Bronchial epithelial cell (primary cell): ENCODE measurements at regions not wholly inside any gene's neighbourhood (a gene's known extent, or its start where the extent isn't known, plus 50 kb on each side); places are given as distances from the start of the nearest gene placed in this dataset.

Experiments
- DNase-seq: peaks from one replicate; pipeline ENCODE4 v3.0.0-alpha.2; 2010; ENCODE audit warnings: low read depth
- FAIRE-seq: peaks from 2 replicates; lab custom pipeline; 2011; peaks lifted over from hg19 to GRCh38; lab: Jason Lieb, UNC
- H3K27me3 ChIP-seq: 2 replicates; pipeline ENCODE4 v1.5.1; 2011; ENCODE audit warnings: low read length; ENCODE audit not compliant: control insufficient read depth, insufficient read depth
- H3K36me3 ChIP-seq: 2 replicates; pipeline ENCODE4 v1.5.1; 2011; ENCODE audit warnings: low read length; ENCODE audit not compliant: control insufficient read depth, insufficient read depth
- H3K4me3 ChIP-seq: 2 replicates; pipeline ENCODE4 v1.5.1; 2011; ENCODE audit warnings: mild to moderate bottlenecking, low read depth, low read length, control low read depth
- TF ChIP-seq, protein P1 (sequence below): IDR thresholded peaks from 2 replicates; pipeline ENCODE4 v1.5.1; 2011; ENCODE audit warnings: mild to moderate bottlenecking, moderate library complexity, low read length, control low read depth, inconsistent platforms; ENCODE audit not compliant: insufficient read depth, severe bottlenecking

DNA sequence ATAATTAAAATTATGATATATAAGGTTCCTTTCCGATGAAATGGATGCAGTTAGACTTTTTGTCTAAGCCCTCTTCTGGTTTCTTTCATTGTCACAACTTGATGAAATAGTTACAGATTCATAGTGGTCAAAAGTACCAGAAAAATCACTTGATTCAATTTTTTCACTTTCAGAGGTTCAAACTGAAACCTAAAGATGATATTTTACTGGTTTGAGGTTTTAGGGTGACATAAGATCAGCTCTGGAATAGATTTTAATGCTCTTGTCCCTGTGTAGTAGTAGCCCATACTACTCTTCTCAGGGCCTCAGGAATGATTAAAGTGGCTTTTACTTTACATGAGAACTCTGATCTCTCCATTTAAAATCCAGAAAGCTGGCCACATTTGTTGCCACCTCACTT, 479.1 kb upstream of the ZNF717 start:
- TF ChIP-seq, protein P1, sequence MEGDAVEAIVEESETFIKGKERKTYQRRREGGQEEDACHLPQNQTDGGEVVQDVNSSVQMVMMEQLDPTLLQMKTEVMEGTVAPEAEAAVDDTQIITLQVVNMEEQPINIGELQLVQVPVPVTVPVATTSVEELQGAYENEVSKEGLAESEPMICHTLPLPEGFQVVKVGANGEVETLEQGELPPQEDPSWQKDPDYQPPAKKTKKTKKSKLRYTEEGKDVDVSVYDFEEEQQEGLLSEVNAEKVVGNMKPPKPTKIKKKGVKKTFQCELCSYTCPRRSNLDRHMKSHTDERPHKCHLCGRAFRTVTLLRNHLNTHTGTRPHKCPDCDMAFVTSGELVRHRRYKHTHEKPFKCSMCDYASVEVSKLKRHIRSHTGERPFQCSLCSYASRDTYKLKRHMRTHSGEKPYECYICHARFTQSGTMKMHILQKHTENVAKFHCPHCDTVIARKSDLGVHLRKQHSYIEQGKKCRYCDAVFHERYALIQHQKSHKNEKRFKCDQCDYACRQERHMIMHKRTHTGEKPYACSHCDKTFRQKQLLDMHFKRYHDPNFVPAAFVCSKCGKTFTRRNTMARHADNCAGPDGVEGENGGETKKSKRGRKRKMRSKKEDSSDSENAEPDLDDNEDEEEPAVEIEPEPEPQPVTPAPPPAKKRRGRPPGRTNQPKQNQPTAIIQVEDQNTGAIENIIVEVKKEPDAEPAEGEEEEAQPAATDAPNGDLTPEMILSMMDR: no peak
- H3K36me3 ChIP-seq: no peaks in the 10 kb centered on the region
- FAIRE-seq (no peak), DNase-seq (no peak)
- no peaks in the 10 kb centered on the region for H3K27me3 ChIP-seq
- no peak overlapping the region for H3K4me3 ChIP-seq

DNA sequence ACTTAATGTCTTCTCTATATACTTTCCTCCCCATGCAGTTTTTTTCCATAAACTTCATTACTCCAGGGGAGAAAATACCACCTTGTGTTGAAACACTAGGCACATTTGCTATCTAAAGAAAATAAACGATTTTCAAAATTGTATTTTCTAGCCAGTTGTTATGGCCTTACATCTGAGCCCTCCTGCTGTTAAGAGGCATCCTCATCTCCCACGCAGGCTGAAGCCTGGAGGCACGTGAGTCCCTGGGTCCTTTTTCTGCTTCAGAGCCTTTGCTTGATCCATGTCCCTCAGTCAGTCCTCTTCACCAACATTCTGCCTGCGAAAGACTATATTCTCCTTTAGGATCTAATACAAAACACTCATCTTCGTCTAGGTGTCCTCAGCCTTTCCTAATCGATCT, 479.6 kb upstream of the ZNF717 start:
- no peak overlapping the region for H3K4me3 ChIP-seq
- H3K27me3 ChIP-seq: no peaks in the 10 kb centered on the region
- DNase-seq (no peak), FAIRE-seq (no peak)
- TF ChIP-seq, protein P1: no peak
- H3K36me3 ChIP-seq: no peaks in the 10 kb centered on the region

DNA sequence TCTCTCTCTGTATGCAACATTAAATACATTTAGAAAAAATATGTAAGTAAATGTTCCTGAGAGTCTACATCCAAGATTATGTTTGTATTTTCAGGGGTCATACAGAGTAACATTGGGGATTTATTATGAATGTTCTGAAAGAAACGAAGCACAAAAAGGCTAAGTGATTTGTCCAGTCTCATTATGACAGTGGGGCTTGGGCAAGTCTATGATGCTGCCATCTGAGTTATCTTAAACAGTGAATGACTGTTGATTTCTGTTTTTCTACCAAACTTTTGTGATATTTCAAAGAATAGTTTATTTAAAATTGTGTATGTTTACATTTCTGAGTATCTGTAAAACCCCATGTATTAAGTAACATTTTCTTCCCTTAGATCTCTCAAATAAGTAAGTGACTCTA, 481.2 kb upstream of the ZNF717 start:
- TF ChIP-seq, protein P1: no peak
- FAIRE-seq (no peak), DNase-seq (no peak)
- H3K27me3 ChIP-seq: no peaks in the 10 kb centered on the region
- no peaks in the 10 kb centered on the region for H3K36me3 ChIP-seq
- no peak overlapping the region for H3K4me3 ChIP-seq

DNA sequence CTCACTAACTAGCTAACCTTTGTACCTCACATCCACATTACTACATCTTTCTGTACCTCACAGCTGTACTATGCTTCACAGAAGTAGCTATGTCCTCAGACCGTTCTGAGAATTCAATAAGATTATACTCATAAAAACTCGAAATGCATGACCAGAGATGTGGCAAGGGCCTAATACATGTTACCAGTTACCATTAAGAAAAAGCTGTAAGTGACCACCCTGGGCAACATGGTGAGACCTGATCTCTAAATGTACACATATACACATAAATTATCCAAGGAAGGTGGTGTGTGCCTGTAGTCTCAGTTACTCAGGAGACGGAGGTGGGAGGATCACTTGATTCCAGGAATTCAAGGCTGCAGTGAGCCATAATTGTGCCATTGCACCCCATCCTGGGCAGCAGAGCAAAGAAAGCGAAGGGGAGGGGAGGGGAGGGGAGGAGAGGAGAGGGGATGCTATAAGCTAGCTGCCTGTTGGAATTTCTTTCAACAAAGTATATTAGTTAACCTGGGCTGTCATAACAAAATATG, 482.6 kb upstream of the ZNF717 start:
- H3K36me3 ChIP-seq: no peaks in the 10 kb centered on the region
- no peaks in the 10 kb centered on the region for H3K27me3 ChIP-seq
- no peak for DNase-seq
- no peak overlapping the region for H3K4me3 ChIP-seq
- no peak for FAIRE-seq
- TF ChIP-seq, protein P1: no peak

DNA sequence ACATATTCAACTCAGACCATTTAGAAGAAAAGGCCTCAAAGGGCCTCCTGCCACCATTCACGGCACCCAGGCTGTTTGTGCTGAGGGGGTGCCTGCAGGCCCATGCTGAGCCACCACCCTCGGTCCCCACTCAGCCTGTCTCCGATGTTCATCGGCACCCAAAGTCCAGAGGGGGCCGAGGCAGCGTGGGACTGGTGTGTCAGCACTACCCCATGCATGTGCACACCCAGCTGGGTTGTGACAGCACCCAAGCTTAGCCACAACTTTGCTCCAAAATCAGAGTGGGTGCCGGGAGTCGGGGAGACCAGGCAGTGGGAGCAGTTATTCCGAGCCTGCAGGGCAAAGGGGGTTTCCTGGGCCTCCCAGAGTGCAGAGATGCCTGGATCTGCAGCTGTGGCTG, 508.5 kb upstream of the ZNF717 start:
- FAIRE-seq: no peak
- no peaks in the 10 kb centered on the region for H3K27me3 ChIP-seq
- TF ChIP-seq, protein P1: no peak
- no peaks in the 10 kb centered on the region for H3K36me3 ChIP-seq
- no peak overlapping the region for H3K4me3 ChIP-seq
- DNase-seq: no peak

DNA sequence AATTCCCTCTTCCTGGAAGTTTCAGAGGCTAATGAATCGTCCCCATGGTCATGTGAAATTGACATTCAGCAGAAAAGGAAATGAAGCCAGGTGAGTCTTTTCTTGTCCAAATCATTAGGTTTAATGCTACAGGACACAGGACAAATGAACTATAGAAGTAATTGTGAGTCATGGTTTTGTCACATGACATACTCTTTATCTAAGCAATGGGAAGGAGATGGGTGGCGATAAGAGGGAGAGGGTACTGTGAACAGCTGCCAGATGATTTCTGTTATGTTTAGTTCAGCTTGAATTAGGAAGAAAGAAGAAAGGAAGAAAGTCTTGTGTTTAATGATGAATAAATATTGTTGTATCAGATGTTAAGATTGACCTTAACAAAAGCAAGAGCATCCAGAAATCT, 515.4 kb upstream of the ZNF717 start:
- FAIRE-seq: no peak
- TF ChIP-seq, protein P1: no peak
- no peak overlapping the region for H3K4me3 ChIP-seq

More for the DNA sequence above, 515.4 kb upstream of the ZNF717 start:
- no peaks in the 10 kb centered on the region for H3K27me3 ChIP-seq
- no peaks in the 10 kb centered on the region for H3K36me3 ChIP-seq
- no peak for DNase-seq
